Osteoblast (primary cell): ENCODE measurements at regions not wholly inside any gene's neighbourhood (a gene's known extent, or its start where the extent isn't known, plus 50 kb on each side); places are given as distances from the start of the nearest gene placed in this dataset.

ENCODE experiments used
- DNase-seq: peaks from one replicate; pipeline ENCODE4 v3.0.0; 2011; ENCODE audit warnings: low spot score, mixed read lengths; ENCODE audit not compliant: insufficient read length; ENCODE audit errors: missing footprints
- H2AFZ ChIP-seq: 2 replicates; pipeline ENCODE4 v1.6.0; 2011; ENCODE audit warnings: mild to moderate bottlenecking, low read length
- H3K27ac ChIP-seq: 2 replicates; pipeline ENCODE4 v1.5.1; 2011; ENCODE audit warnings: mild to moderate bottlenecking, low read depth, low read length, moderate library complexity
- H3K27me3 ChIP-seq: 2 replicates; pipeline ENCODE4 v1.6.0; 2012; ENCODE audit warnings: mild to moderate bottlenecking, control low read depth, inconsistent platforms, low read length, moderate library complexity; ENCODE audit not compliant: insufficient read depth
- H3K36me3 ChIP-seq: 2 replicates; pipeline ENCODE4 v1.5.1; 2011; ENCODE audit warnings: mild to moderate bottlenecking, low read length, control low read depth, moderate library complexity; ENCODE audit not compliant: insufficient read depth
- H3K4me1 ChIP-seq: 2 replicates; pipeline ENCODE4 v1.5.1; 2011; ENCODE audit warnings: mild to moderate bottlenecking, low read length, control low read depth, moderate library complexity; ENCODE audit not compliant: insufficient read depth
- H3K4me2 ChIP-seq: 2 replicates; pipeline ENCODE4 v1.6.0; 2011; ENCODE audit warnings: mild to moderate bottlenecking, low read length; ENCODE audit not compliant: insufficient read depth
- H3K4me3 ChIP-seq: fragments of 200-600 bp; sonication (generic); 3 replicates; pipeline ENCODE4 v1.5.1; 2012; ENCODE audit warnings: mild to moderate bottlenecking, low read length, inconsistent platforms; ENCODE audit not compliant: insufficient read depth
- H3K79me2 ChIP-seq: 2 replicates; pipeline ENCODE4 v1.6.0; 2012; ENCODE audit warnings: mild to moderate bottlenecking, low read length, control low read depth, inconsistent platforms; ENCODE audit not compliant: insufficient read depth
- H3K9me3 ChIP-seq: 2 replicates; pipeline ENCODE4 v1.5.1; 2011; ENCODE audit warnings: low read depth, low read length, control low read depth
- H4K20me1 ChIP-seq: 2 replicates; pipeline ENCODE4 v1.6.0; 2012; ENCODE audit warnings: mild to moderate bottlenecking, low read length, control low read depth; ENCODE audit not compliant: insufficient read depth
- CTCF ChIP-seq: IDR thresholded peaks from 2 replicates; pipeline ENCODE4 v1.5.1; 2011; ENCODE audit warnings: mild to moderate bottlenecking, low read depth, low read length, moderate library complexity; ENCODE audit errors: extremely low read depth

- Histone ChIP-seq H3K9me3 (no peaks in the 10 kb centered on the region), H4K20me1 (no peaks in the 10 kb centered on the region), H3K4me1 (no peaks in the 10 kb centered on the region), H3K36me3 (no peaks in the 10 kb centered on the region), H3K27ac (no peak overlapping the region), H3K27me3 (no peaks in the 10 kb centered on the region), H2AFZ (no peak overlapping the region), H3K4me2 (no peak overlapping the region), H3K79me2 (no peaks in the 10 kb centered on the region), H3K4me3 (no peak overlapping the region)
- no peak for DNase-seq
- TF ChIP-seq CTCF: no peak
Measured at GRCh38 chr21:18646116-18646515, 242.5 kb upstream of the TMPRSS15 start.

GRCh38 chr21:18655931-18656330 lies 252.3 kb upstream of the TMPRSS15 start:
- no peaks in the 10 kb centered on the region for H3K27me3 ChIP-seq
- no peak overlapping the region for H3K4me3 ChIP-seq
- no peak overlapping the region for H3K27ac ChIP-seq
- H3K4me1 ChIP-seq: no peaks in the 10 kb centered on the region
- H4K20me1 ChIP-seq: no peaks in the 10 kb centered on the region
- no peak overlapping the region for H2AFZ ChIP-seq
- no peak overlapping the region for H3K4me2 ChIP-seq
- H3K9me3 ChIP-seq: no peaks in the 10 kb centered on the region
- no peaks in the 10 kb centered on the region for H3K36me3 ChIP-seq
- no peaks in the 10 kb centered on the region for H3K79me2 ChIP-seq
- no peak for TF ChIP-seq CTCF
- no peak for DNase-seq

GRCh38 chr21:18661842-18662241 lies 258.3 kb upstream of the TMPRSS15 start:
- H3K9me3 ChIP-seq: no peaks in the 10 kb centered on the region
- H2AFZ ChIP-seq: no peak overlapping the region
- no peaks in the 10 kb centered on the region for H3K27me3 ChIP-seq
- TF ChIP-seq CTCF: no peak
- no peaks in the 10 kb centered on the region for H3K4me1 ChIP-seq
- H3K4me3 ChIP-seq: no peak overlapping the region
- no peaks in the 10 kb centered on the region for H3K79me2 ChIP-seq
- no peaks in the 10 kb centered on the region for H4K20me1 ChIP-seq
- H3K27ac ChIP-seq: no peak overlapping the region
- H3K4me2 ChIP-seq: no peak overlapping the region
- H3K36me3 ChIP-seq: no peaks in the 10 kb centered on the region
- DNase-seq: no peak

GRCh38 chr21:18663663-18664062 lies 260.1 kb upstream of the TMPRSS15 start:
- H3K27ac ChIP-seq: no peak overlapping the region
- no peak overlapping the region for H2AFZ ChIP-seq
- H3K4me2 ChIP-seq: no peak overlapping the region
- H3K4me1 ChIP-seq: no peaks in the 10 kb centered on the region
- no peaks in the 10 kb centered on the region for H3K27me3 ChIP-seq
- no peak for DNase-seq
- H3K79me2 ChIP-seq: no peaks in the 10 kb centered on the region
- H3K9me3 ChIP-seq: no peaks in the 10 kb centered on the region
- H3K36me3 ChIP-seq: no peaks in the 10 kb centered on the region
- no peak for TF ChIP-seq CTCF
- H4K20me1 ChIP-seq: no peaks in the 10 kb centered on the region
- H3K4me3 ChIP-seq: no peak overlapping the region
